ENCODE measurements at regions not wholly inside any gene's neighbourhood (a gene's known extent, or its start where the extent isn't known, plus 50 kb on each side); places are given as distances from the start of the nearest gene placed in this dataset.

DNA sequence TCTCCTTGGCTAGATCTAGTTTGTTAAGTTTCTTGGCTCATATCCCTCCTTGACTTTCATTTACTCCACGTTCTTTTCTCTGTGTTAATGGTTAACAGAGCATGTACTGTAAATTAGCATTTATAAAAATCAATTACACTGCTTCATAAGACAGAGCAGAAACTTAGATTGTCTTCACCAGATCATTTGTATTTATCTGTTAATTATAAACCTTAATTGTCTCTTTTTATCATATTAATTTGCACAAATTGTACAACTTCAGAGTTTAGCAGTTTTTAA, 221.2 kb upstream of the EGLN3 start:
- TF ChIP-seq, protein P1, sequence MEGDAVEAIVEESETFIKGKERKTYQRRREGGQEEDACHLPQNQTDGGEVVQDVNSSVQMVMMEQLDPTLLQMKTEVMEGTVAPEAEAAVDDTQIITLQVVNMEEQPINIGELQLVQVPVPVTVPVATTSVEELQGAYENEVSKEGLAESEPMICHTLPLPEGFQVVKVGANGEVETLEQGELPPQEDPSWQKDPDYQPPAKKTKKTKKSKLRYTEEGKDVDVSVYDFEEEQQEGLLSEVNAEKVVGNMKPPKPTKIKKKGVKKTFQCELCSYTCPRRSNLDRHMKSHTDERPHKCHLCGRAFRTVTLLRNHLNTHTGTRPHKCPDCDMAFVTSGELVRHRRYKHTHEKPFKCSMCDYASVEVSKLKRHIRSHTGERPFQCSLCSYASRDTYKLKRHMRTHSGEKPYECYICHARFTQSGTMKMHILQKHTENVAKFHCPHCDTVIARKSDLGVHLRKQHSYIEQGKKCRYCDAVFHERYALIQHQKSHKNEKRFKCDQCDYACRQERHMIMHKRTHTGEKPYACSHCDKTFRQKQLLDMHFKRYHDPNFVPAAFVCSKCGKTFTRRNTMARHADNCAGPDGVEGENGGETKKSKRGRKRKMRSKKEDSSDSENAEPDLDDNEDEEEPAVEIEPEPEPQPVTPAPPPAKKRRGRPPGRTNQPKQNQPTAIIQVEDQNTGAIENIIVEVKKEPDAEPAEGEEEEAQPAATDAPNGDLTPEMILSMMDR (IDR thresholded peaks at IDR 0.05), result no peak
- no peak for TF ChIP-seq EZH2 (IDR thresholded peaks at IDR 0.05; ENCODE audit: borderline replicate concordance, insufficient read depth, low read depth, low read length, poor library complexity, severe bottlenecking)
